SK-N-SH (cell line): ENCODE measurements at regions not wholly inside any gene's neighbourhood (a gene's known extent, or its start where the extent isn't known, plus 50 kb on each side); places are given as distances from the start of the nearest gene placed in this dataset.

Source experiments
- CTCF ChIA-PET: fragments of 300-600, 350-600 bp; formaldehyde crosslinking; extraction: SDS; loops from one replicate; lab custom pipeline; 2021; lab: Yijun Ruan, JAX
- POLR2A ChIA-PET: fragments of 350-600 bp; sonication (Branson Sonifier 250); formaldehyde crosslinking; extraction: SDS; loops from one replicate; lab custom pipeline; 2020; ENCODE audit warnings: antibody characterized with exemption, inconsistent platforms; lab: Yijun Ruan, JAX
- DNase-seq: peaks from one replicate; pipeline ENCODE4 v3.0.0; 2012
- H2AFZ ChIP-seq: fragments of 200-600 bp; sonication (generic); 2 replicates; pipeline ENCODE4 v1.8.1; 2016; ENCODE audit warnings: antibody characterized with exemption, mild to moderate bottlenecking, low read depth
- H3F3A ChIP-seq: fragments of 200-600 bp; sonication (generic); replicated peaks from 2 replicates; pipeline ENCODE3; 2016; ENCODE audit warnings: antibody characterized with exemption, mild to moderate bottlenecking; ENCODE audit not compliant: insufficient read depth
- H3K27ac ChIP-seq, 2 experiments: fragments of 200-500 bp in 1 of 2; fragments of 200-600 bp in 1 of 2; sonication (Bioruptor generic) in 1 of 2; sonication (generic), shearing (Covaris generic) in 1 of 2; 2 replicates each; pipeline versions ENCODE4 v1.5.1 to v1.6.1; 2014 to 2016; ENCODE audit warnings: low read depth in 2 of 2, inconsistent platforms in 1 of 2, low read length in 1 of 2, mild to moderate bottlenecking in 1 of 2, mixed read lengths in 1 of 2
- H3K27me3 ChIP-seq: fragments of 200-600 bp; sonication (generic), shearing (Covaris generic); 2 replicates; pipeline ENCODE4 v1.6.1; 2016; ENCODE audit warnings: mixed run types; ENCODE audit not compliant: insufficient read depth
- H3K36me3 ChIP-seq, 2 experiments: fragments of 200-500 bp in 1 of 2; fragments of 200-600 bp in 1 of 2; sonication (Bioruptor generic) in 1 of 2; sonication (generic) in 1 of 2; replicated peaks in 1 of 2; 2 replicates each; pipeline versions ENCODE3 to v1.5.1; 2014 to 2016; ENCODE audit warnings: low read length in 1 of 2, mild to moderate bottlenecking in 1 of 2; ENCODE audit not compliant: insufficient read depth in 2 of 2, control insufficient read depth in 1 of 2
- H3K4me1 ChIP-seq, 2 experiments: fragments of 200-500 bp in 1 of 2; fragments of 200-600 bp in 1 of 2; sonication (Bioruptor generic) in 1 of 2; sonication (generic), shearing (Covaris generic) in 1 of 2; 2 replicates each; pipeline versions ENCODE4 v1.5.1 to v1.6.1; 2014 to 2016; ENCODE audit warnings: low read depth in 1 of 2, low read length in 1 of 2, mixed run types in 1 of 2; ENCODE audit not compliant: insufficient read depth in 2 of 2, control insufficient read depth in 1 of 2
- H3K4me2 ChIP-seq: fragments of 200-600 bp; sonication (generic), shearing (Covaris generic); 2 replicates; pipeline ENCODE4 v1.6.1; 2017; ENCODE audit warnings: mixed run types
- H3K4me3 ChIP-seq, 2 experiments: fragments of 200-500 bp in 1 of 2; fragments of 200-600 bp in 1 of 2; sonication (Bioruptor generic) in 1 of 2; sonication (generic), shearing (Covaris generic) in 1 of 2; 2 replicates each; pipeline versions ENCODE4 v1.5.1 to v1.8.1; 2014 to 2016; ENCODE audit warnings: low read depth in 2 of 2, inconsistent platforms in 1 of 2, low read length in 1 of 2, mild to moderate bottlenecking in 1 of 2, mixed read lengths in 1 of 2, moderate library complexity in 1 of 2
- H3K79me2 ChIP-seq: fragments of 200-600 bp; sonication (generic); 2 replicates; pipeline ENCODE4 v1.8.1; 2017; ENCODE audit warnings: mild to moderate bottlenecking; ENCODE audit not compliant: insufficient read depth
- H3K9ac ChIP-seq: fragments of 200-600 bp; sonication (generic); 2 replicates; pipeline ENCODE4 v1.6.1; 2017; ENCODE audit warnings: mixed run types
- H3K9me2 ChIP-seq: fragments of 200-600 bp; sonication (generic); 2 replicates; pipeline ENCODE4 v1.6.1; 2017; ENCODE audit warnings: mixed run types
- H3K9me3 ChIP-seq: fragments of 200-600 bp; sonication (generic); 2 replicates; pipeline ENCODE4 v1.6.1; 2017; ENCODE audit warnings: mixed run types, mild to moderate bottlenecking, moderate library complexity
- H4K20me1 ChIP-seq: fragments of 200-600 bp; sonication (generic); 2 replicates; pipeline ENCODE4 v1.6.1; 2017; ENCODE audit warnings: mild to moderate bottlenecking, mixed run types; ENCODE audit not compliant: insufficient read depth
- ELF1 ChIP-seq: IDR thresholded peaks from 2 replicates; pipeline ENCODE4 v1.4.0; 2012
- EP300 ChIP-seq, 2 experiments: IDR thresholded peaks; 2 replicates each; pipeline versions ENCODE4 v1.4.0 to v1.6.1; 2012; ENCODE audit warnings: borderline replicate concordance in 1 of 2, low read depth in 1 of 2, low read length in 1 of 2
- EZH2phosphoT487 ChIP-seq: fragments of 200-600 bp; sonication (generic); IDR thresholded peaks from 2 replicates; pipeline ENCODE4 v1.6.1; 2017; ENCODE audit warnings: low read depth, mixed run types, mild to moderate bottlenecking, antibody characterized with exemption, moderate library complexity, borderline replicate concordance
- FOSL2 ChIP-seq: IDR thresholded peaks from 2 replicates; pipeline ENCODE4 v1.4.0; 2012; ENCODE audit warnings: low read depth, mild to moderate bottlenecking, moderate library complexity, borderline replicate concordance
- FOXM1 ChIP-seq: IDR thresholded peaks from 2 replicates; pipeline ENCODE4 v1.4.0; 2012; ENCODE audit warnings: low read depth, mild to moderate bottlenecking
- GABPA ChIP-seq: IDR thresholded peaks from 2 replicates; pipeline ENCODE4 v1.4.0; 2012; ENCODE audit warnings: low read depth, mild to moderate bottlenecking
- NRF1 ChIP-seq: IDR thresholded peaks from 2 replicates; pipeline ENCODE4 v1.6.1; 2012; ENCODE audit warnings: low read depth, mild to moderate bottlenecking, low read length
- POLR2AphosphoS5 ChIP-seq: IDR thresholded peaks from 2 replicates; pipeline ENCODE4 v1.6.1; 2012; ENCODE audit warnings: low read depth, low read length
- RCOR1 ChIP-seq: fragments of 150-350 bp; IDR thresholded peaks from 2 replicates; pipeline ENCODE4 v1.6.1; 2017; ENCODE audit warnings: antibody characterized with exemption, low read length
- RFX5 ChIP-seq: IDR thresholded peaks from 2 replicates; pipeline ENCODE4 v1.6.1; 2012; ENCODE audit warnings: mild to moderate bottlenecking, improper control_type of control experiment, low read length
- TAF1 ChIP-seq: IDR thresholded peaks from 2 replicates; pipeline ENCODE4 v1.6.1; 2012; ENCODE audit warnings: low read depth, mild to moderate bottlenecking, low read length, moderate library complexity, borderline replicate concordance
- YY1 ChIP-seq: IDR thresholded peaks from 2 replicates; pipeline ENCODE4 v1.4.0; 2012; ENCODE audit warnings: low read depth, mild to moderate bottlenecking
- WGBS: methylation state at CpG from one replicate; pipeline ENCODE4 v1.1.6; 2017; ENCODE audit warnings: low lambda C conversion rate; 5-methylcytosine and 5-hydroxymethylcytosine counted together
- TF ChIP-seq, protein P1 (sequence below): fragments of 150-350 bp; IDR thresholded peaks from 2 replicates; pipeline ENCODE4 v1.6.1; 2017; ENCODE audit warnings: antibody characterized with exemption, low read length, low read depth, borderline replicate concordance
- TF ChIP-seq, protein P2 (sequence below): IDR thresholded peaks from 2 replicates; pipeline ENCODE4 v1.4.0; 2012; ENCODE audit warnings: low read depth, borderline replicate concordance
- TF ChIP-seq, protein P3 (sequence below): IDR thresholded peaks from 2 replicates; pipeline ENCODE4 v1.6.1; 2012; ENCODE audit warnings: mild to moderate bottlenecking, low read depth, low read length, moderate library complexity
- TF ChIP-seq, protein P4 (sequence below): IDR thresholded peaks from 2 replicates; pipeline ENCODE4 v1.4.0; 2012; ENCODE audit warnings: low read depth, borderline replicate concordance

DNA sequence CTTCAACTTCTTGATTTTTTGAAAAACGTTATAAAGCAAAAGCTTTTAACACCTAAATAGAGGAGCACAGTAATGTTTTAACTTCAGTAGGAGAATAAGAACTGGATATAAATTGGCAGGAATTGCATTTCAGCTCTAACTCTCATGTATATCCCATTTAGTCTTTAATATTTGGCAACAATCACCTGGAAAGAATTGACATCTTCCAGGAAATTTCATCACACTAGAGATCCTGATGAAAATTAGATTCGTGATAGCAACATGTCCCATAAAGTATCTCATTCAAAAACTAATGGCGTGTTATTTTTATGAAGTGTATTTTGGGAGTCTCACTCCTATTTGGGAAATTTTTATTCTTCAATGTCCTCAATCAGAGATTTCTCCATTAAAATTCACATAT is 131.1 kb upstream of the DNAJC10 start:
- ChIA-PET CTCF (interaction anchor here (1.4 kb wide), 1 partner anchor 398 kb away, joined by 4 read pairs; no protein-coding TSS in a partner anchor), POLR2A (no interaction called here)

DNA sequence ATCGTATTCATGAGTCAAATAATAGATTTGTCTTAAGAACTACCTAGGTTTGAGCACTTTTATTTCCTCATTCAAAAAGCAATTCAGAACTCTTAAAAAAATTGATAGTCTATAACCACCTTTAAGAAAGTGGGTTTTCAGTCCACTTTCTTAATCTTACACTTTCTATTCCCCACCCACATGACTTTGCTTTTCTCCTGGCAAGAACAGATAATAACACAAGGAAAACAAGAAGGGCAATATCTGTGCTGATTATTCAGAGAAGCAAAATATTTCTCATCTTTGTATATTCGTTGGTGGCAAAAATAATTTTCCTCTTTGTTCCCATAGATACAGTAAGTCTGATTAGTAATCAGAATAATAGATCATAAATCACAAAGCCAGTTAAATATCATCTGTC is 130.6 kb upstream of the DNAJC10 start:
- H3K27me3 ChIP-seq: no peaks in the 10 kb centered on the region
- no peak overlapping the region for H3K27ac ChIP-seq
- H3K9me2 ChIP-seq: no peaks in the 10 kb centered on the region
- H3K4me3 ChIP-seq: no peak overlapping the region
- no peaks in the 10 kb centered on the region for H3K36me3 ChIP-seq
- H4K20me1 ChIP-seq: no peaks in the 10 kb centered on the region
- H3K9me3 ChIP-seq: no peaks in the 10 kb centered on the region
- no peaks in the 10 kb centered on the region for H3K79me2 ChIP-seq
- ChIA-PET POLR2A (no interaction called here), CTCF (no interaction called here)
- no peak for DNase-seq
- no peak overlapping the region for H3K4me2 ChIP-seq
- peaks cover 0 to 15% of the 10 kb centered on the region in 2 experiments; a peak in 2 of 4 replicates for H3K4me1 ChIP-seq
- no peak overlapping the region for H3K9ac ChIP-seq
- WGBS: 70% methylated on average over 2 of the region's 2 CpGs
- no peak overlapping the region for H2AFZ ChIP-seq
- peaks cover 8% of the 10 kb centered on the region for H3F3A ChIP-seq
- TF ChIP-seq GABPA: no peak
- no peak for TF ChIP-seq ELF1
- TF ChIP-seq RCOR1: no peak
- no peak for TF ChIP-seq EZH2phosphoT487
- no peak for TF ChIP-seq POLR2AphosphoS5
- no peak for TF ChIP-seq EP300 (IDR thresholded peaks at IDR 0.05; ENCODE audit: borderline replicate concordance in 1 of 2, low read depth in 1 of 2, low read length in 1 of 2)
- no peak for TF ChIP-seq FOSL2
- no peak for TF ChIP-seq YY1
- no peak for TF ChIP-seq TAF1
- TF ChIP-seq NRF1: no peak
- TF ChIP-seq, protein P1, sequence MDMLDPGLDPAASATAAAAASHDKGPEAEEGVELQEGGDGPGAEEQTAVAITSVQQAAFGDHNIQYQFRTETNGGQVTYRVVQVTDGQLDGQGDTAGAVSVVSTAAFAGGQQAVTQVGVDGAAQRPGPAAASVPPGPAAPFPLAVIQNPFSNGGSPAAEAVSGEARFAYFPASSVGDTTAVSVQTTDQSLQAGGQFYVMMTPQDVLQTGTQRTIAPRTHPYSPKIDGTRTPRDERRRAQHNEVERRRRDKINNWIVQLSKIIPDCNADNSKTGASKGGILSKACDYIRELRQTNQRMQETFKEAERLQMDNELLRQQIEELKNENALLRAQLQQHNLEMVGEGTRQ: no peak
- no peak for TF ChIP-seq FOXM1
- TF ChIP-seq RFX5: no peak

More for the DNA sequence above, 131.1 kb upstream of the DNAJC10 start:
- no peaks in the 10 kb centered on the region for H3K27me3 ChIP-seq
- no peak overlapping the region for H3K4me2 ChIP-seq
- H3K9me2 ChIP-seq: no peaks in the 10 kb centered on the region
- 79% methylated on average over 3 of the region's 3 CpGs for WGBS
- no peak for DNase-seq
- no peaks in the 10 kb centered on the region for H4K20me1 ChIP-seq
- no peaks in the 10 kb centered on the region for H3K36me3 ChIP-seq
- no peak overlapping the region for H2AFZ ChIP-seq
- no peaks in the 10 kb centered on the region for H3K79me2 ChIP-seq
- H3K4me3 ChIP-seq: no peak overlapping the region
- no peak overlapping the region for H3K9ac ChIP-seq
- peaks cover 8% of the 10 kb centered on the region for H3F3A ChIP-seq
- no peaks in the 10 kb centered on the region for H3K9me3 ChIP-seq
- peaks cover 0 to 15% of the 10 kb centered on the region in 2 experiments; a peak in 3 of 4 replicates for H3K4me1 ChIP-seq
- H3K27ac ChIP-seq: no peak overlapping the region
- TF ChIP-seq YY1: no peak
- TF ChIP-seq, protein P2, sequence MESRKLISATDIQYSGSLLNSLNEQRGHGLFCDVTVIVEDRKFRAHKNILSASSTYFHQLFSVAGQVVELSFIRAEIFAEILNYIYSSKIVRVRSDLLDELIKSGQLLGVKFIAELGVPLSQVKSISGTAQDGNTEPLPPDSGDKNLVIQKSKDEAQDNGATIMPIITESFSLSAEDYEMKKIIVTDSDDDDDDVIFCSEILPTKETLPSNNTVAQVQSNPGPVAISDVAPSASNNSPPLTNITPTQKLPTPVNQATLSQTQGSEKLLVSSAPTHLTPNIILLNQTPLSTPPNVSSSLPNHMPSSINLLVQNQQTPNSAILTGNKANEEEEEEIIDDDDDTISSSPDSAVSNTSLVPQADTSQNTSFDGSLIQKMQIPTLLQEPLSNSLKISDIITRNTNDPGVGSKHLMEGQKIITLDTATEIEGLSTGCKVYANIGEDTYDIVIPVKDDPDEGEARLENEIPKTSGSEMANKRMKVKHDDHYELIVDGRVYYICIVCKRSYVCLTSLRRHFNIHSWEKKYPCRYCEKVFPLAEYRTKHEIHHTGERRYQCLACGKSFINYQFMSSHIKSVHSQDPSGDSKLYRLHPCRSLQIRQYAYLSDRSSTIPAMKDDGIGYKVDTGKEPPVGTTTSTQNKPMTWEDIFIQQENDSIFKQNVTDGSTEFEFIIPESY: no peak
- TF ChIP-seq, protein P3, sequence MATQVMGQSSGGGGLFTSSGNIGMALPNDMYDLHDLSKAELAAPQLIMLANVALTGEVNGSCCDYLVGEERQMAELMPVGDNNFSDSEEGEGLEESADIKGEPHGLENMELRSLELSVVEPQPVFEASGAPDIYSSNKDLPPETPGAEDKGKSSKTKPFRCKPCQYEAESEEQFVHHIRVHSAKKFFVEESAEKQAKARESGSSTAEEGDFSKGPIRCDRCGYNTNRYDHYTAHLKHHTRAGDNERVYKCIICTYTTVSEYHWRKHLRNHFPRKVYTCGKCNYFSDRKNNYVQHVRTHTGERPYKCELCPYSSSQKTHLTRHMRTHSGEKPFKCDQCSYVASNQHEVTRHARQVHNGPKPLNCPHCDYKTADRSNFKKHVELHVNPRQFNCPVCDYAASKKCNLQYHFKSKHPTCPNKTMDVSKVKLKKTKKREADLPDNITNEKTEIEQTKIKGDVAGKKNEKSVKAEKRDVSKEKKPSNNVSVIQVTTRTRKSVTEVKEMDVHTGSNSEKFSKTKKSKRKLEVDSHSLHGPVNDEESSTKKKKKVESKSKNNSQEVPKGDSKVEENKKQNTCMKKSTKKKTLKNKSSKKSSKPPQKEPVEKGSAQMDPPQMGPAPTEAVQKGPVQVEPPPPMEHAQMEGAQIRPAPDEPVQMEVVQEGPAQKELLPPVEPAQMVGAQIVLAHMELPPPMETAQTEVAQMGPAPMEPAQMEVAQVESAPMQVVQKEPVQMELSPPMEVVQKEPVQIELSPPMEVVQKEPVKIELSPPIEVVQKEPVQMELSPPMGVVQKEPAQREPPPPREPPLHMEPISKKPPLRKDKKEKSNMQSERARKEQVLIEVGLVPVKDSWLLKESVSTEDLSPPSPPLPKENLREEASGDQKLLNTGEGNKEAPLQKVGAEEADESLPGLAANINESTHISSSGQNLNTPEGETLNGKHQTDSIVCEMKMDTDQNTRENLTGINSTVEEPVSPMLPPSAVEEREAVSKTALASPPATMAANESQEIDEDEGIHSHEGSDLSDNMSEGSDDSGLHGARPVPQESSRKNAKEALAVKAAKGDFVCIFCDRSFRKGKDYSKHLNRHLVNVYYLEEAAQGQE: no peak
- no peak for TF ChIP-seq FOXM1
- TF ChIP-seq, protein P4, sequence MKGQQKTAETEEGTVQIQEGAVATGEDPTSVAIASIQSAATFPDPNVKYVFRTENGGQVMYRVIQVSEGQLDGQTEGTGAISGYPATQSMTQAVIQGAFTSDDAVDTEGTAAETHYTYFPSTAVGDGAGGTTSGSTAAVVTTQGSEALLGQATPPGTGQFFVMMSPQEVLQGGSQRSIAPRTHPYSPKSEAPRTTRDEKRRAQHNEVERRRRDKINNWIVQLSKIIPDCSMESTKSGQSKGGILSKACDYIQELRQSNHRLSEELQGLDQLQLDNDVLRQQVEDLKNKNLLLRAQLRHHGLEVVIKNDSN: no peak
